NCI-H1417 treated with DMSO at 0.1 percent for 48 hours (cell line): ENCODE measurements at regions not wholly inside any gene's neighbourhood (a gene's known extent, or its start where the extent isn't known, plus 50 kb on each side); places are given as distances from the start of the nearest gene placed in this dataset.
"Not testable (repeated sequence)": the region's sequence is repeated elsewhere in the genome, so short reads cannot be mapped to it uniquely, and the experiment has no call there.

ENCODE experiments used
- DNase-seq: peaks from one replicate; lab custom pipeline; 2025; lab: John Stamatoyannopoulos, UW

- DNase-seq: no peak
Measured at GRCh38 chr18:78505851-78506461, 473.7 kb upstream of the SALL3 start.

- no peak for DNase-seq
Measured at GRCh38 chr18:78507217-78507616, 472.4 kb upstream of the SALL3 start.

DNA sequence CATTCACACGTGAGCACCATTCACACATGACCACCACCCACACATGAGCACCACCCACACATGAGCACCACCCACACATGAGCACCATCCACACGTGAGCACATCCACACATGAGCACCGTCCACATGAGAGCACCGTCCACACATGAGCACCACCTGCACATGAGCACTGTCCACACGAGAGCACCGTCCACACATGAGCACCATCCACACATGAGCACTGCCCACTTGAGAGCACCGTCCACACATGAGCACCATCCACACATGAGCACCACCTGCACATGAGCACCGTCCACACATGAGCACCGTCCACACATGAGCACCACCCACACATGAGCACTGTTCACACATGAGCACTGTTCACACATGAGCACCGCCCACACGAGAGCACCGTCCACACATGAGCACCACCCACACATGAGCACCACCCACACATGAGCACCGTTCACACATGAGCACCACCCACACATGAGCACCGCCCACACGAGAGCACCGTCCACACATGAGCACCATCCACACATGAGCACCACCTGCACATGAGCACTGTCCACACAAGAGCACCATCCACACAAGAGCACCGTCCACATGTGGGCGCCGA, 471.3 kb upstream of the SALL3 start:
- DNase-seq: not testable (repeated sequence)

GRCh38 chr18:78510091-78510490, 469.5 kb upstream of the SALL3 start:
- DNase-seq: no peak

GRCh38 chr18:78510636-78511035, 469.0 kb upstream of the SALL3 start:
- no peak for DNase-seq

DNA sequence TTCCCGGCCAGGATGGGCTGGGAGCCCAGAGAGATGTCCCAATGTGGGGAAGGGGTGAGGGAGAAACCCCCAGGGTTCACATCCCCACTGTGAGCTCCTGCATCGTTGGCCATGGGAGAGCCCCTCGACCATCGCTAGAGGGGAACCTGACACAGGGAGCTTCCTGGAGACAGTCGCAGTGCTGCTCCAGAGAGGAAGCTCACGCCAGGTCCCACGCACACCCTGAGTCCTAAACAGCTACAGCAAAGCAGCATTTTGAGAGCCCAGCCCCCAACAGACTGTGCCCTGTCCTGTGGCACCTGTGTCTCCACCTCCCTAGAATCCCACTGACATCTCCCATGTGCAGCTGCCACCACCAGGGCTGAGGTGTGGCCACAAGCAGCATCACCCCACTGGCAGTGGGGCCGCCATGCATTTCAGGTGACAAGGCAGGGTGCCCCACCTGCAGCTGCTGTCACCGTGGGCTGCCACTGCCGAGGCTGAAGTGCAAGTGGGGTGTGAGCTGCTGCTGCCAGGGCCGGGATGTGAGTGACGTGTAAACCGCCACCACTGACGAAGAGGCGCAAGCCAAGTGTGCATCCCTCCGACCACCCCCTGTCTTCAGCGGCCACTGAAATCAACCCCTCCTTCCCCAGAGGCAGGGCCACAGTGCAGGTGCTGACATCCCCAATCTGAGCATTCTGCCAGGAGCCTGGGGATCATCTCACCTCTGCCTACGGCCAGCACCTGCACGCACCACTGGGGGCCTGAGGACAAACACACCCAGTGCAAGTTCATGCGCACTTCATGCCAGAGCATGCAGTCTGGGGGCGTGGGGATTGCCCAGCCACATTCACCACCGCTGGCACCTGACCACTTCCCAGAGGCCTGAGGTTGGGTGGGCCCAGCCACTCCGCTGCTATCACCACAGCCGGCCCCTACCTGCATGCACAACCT, 467.7 kb upstream of the SALL3 start:
- no peak for DNase-seq

DNA sequence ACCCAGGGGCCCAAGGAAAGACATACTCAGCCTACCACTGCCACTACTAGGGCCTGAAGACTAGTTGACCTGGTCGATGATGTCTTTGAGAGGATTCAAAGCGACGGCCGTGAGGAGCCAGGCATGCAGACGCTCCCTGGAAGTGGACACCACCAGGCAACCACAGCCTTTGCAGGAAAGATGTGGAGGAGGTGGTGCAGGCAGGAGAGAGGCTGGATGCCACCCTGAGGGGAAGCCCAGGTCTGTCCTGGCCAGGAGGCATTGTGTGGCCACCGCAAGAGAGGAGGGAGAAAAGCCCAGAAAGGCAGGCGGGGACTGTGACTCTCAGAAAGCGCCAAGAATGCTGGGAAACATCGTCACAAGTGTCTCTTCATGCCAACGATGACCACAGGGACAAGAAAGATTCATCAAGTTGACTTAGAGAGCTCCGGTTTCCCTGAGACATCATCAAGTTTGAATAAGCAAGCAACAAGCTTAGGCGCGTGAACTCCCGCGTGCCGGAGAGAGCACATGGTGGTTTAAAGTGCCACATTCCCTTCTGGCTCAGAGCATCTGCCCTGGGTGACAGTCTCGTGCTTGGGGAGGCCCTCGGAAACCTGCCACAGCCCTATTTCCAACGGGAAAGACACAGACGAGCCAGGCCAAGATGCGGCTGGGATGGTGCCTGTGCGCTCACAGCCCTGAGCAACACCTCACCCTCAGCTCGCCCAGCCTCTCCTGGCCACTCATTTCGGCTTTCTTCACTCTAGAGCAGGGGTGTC, 464.5 kb upstream of the SALL3 start:
- DNase-seq: no peak

DNA sequence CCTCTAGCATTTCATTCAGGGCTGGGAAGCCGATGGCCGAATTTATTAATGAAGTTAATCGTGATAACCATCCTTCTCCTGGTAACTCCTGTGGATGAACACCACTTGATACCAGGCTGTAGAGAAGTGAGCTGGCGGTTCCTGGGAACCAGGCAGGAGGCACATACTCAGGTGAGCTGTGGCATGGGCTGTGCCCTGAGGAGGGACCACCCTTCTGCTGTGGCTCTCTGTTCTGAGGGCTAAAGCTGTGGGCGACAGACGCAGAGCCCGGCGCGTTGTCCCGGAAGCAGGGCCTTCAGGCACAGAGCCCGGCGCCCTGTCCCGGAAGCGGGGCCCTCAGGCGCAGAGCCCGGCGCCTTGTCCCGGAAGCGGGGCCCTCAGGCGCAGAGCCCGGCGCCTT, 462.3 kb upstream of the SALL3 start:
- DNase-seq: no peak

DNA sequence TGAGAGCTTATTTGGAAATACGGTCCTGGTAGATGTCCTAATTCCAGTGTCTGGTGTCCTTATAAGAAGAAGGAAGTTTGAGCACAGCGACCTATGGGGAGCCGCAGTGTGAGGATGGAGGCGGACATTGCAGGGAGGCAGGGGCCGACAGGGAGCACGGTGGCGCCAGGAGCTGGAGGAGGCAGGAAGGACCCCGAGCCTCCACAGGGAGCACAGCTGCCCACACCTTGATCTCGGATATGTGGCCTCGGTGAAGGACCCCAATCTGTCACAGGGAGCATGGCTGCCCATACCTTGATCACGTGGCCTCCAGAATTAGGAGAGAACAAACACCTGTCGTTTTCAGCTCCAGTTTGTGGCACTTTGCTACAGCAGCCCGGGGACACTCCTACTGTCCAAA, 461.6 kb upstream of the SALL3 start:
- DNase-seq: no peak

DNA sequence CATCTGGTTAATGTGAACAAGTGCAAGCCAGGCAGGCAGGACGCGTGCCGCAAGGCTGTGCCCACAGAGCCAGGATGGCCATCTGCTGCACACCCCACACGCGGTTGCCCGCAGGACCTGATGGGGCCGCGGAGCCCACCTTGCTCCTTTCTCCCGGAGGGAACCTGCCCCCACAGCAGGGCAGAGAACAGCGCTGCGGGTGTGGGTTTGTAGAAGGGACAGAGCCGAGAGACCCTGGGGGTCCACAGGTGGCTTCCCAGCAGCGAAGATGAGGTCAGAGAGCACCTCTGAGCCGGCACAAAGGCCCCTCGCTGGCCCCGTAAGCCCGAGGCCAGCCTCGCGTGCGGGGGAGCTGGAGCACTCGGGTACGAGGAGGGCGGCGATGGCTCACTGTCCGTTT, 460.8 kb upstream of the SALL3 start:
- no peak for DNase-seq

GRCh38 chr18:78519394-78520062, 460.1 kb upstream of the SALL3 start:
- no peak for DNase-seq

- DNase-seq: no peak
Measured at GRCh38 chr18:78521136-78521535, 458.5 kb upstream of the SALL3 start.

DNA sequence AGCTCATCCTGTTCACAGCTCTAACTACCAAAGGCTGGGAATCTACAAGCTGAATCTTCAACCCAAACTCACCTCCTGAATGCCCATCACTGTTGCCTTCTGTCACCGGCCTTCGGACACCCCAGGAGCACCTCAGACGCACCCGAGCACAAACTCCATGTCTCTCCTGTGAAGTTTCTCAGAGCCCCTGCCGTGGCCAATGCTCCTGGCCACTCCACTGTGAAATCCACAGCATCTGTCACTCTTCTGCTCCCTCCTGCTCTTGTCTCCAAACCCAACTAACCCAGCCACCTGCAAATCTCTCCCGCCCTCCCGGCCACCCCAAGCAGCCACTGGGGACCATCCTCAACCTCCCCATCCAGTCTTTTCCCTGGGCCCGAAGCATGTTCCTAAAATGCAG, 457.9 kb upstream of the SALL3 start:
- DNase-seq: no peak

GRCh38 chr18:78522507-78522906, 457.1 kb upstream of the SALL3 start:
- DNase-seq: no peak

DNA sequence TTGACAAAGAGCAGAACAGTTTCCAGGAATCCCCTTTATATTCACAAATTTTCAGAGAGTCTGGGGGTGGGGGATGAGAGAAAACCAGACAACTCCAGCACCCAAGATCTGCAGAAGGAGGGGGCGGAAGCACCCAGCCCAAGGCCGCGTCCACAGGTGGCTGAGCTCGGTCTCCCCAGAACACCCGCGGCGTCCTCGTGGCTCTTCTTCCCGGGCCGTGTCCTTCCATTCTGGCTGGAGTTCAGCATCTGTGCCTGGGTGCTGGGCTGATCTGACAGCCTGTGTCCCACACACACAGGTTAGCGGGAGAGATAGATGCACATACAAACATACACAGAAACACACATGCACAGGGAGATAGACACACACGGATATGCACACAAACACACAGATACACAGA, 455.8 kb upstream of the SALL3 start:
- DNase-seq: no peak

DNA sequence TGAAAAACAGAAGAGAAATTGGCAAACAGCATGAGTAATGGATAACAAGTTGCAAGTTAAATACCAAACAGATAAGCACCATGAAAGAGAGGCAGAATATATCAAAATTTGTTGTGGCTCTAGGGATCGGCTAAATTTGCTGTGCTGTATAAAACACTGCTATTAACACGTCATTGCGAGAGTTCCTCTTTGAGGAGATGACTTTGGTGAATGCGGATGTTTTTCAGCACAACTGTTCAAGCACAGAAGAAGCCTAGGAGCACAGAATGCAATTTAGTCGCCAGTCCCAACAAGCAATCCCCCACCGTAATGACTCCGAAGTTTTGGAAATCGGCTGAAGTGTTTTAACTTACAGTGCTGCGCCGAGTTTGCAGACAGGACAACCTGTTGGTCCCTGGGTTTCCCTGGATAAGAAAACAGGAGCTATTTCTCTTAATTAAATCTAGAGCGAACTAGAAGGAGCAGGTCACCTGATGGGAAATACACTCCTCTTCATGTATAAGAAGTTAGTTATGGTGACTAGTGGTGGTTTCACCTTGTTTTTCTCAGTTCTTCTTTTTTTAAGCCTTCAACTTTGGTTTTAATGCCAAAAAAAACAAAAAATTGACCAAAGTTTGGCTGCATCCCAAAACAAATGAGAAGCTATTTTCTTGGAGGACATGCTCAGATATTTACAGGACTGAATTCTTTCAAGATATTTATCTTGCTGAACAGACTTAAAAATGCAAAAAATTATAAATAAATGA, 454.1 kb upstream of the SALL3 start:
- no peak for DNase-seq

DNA sequence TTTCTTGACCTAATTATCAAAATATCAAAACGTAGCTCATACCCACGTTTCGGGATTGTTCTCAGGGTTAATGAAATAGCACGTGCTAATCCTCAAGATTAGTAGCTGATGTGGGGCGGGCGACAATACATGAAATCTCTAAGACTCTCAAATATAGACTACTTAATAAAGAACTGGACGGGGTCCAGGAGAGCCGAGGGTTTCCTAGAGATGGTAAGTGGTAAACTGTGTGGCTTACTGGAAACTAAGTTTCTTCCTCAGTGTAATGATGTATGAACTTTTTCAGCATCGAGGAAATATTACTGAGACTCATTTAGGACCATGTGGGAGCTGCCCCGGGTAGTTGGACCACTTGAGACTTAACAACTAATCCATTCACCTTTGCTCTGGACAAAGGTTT, 453.3 kb upstream of the SALL3 start:
- DNase-seq: no peak

GRCh38 chr18:78526923-78527711, 452.5 kb upstream of the SALL3 start:
- no peak for DNase-seq

DNA sequence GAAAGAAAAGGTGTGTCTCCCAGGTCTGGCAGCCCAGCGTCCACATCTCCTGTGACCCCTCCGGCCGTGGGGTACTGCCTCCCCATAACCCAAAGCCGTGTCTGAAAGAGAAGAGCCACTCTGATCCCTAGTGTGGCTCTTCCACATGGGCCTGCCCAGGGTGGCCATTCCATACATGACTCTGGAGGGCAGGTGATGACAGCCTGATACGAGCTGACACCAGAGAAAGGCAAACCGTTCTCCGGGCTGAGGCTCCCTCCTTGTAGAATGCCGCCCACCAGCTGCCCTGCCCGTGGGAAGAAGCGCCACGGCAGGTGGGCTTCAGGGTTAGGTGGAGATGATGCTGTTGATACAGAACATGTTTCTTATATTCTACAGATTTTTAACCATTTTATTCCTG, 451.6 kb upstream of the SALL3 start:
- DNase-seq: no peak
